Gastrocnemius medialis (tissue), 4 donors: ENCODE measurements at regions not wholly inside any gene's neighbourhood (a gene's known extent, or its start where the extent isn't known, plus 50 kb on each side); places are given as distances from the start of the nearest gene placed in this dataset.

ENCODE experiments used
- ATAC-seq, 2 donors: fragments of 150-250 bp; one replicate each; pipeline ENCODE4 v1.9.1; 2016
- DNase-seq, 2 donors: peaks; one replicate each; pipeline ENCODE4 v3.0.0-alpha.2; 2019
- H3K27ac ChIP-seq, 4 donors: fragments of 200-600 bp; sonication (generic); 1 replicate in 1 of 4; 2 replicates in 3 of 4; pipeline ENCODE4 v1.5.1; 2016 to 2018; ENCODE audit warnings: mild to moderate bottlenecking in 2 of 4, moderate library complexity in 1 of 4
- H3K27me3 ChIP-seq, 3 donors: fragments of 200-600 bp; sonication (generic) in 2 of 3; 1 replicate in 1 of 3; 2 replicates in 2 of 3; pipeline versions ENCODE4 v1.5.1 to v1.6.0; 2016 to 2019; ENCODE audit warnings: mild to moderate bottlenecking in 1 of 3, moderate library complexity in 1 of 3
- H3K36me3 ChIP-seq, 2 donors: fragments of 200-600 bp; sonication (generic) in 1 of 2; one replicate each; pipeline ENCODE4 v1.5.1; 2017 to 2018
- H3K4me1 ChIP-seq, 2 donors: fragments of 200-600 bp; sonication (generic) in 1 of 2; one replicate each; pipeline ENCODE4 v1.5.1; 2016 to 2017; ENCODE audit warnings: mild to moderate bottlenecking in 2 of 2
- H3K4me3 ChIP-seq, 4 donors: fragments of 200-600 bp; sonication (generic) in 3 of 4; 1 replicate in 1 of 4; 2 replicates in 3 of 4; pipeline ENCODE4 v1.5.1; 2016 to 2019; ENCODE audit warnings: mild to moderate bottlenecking in 2 of 4
- H3K9me3 ChIP-seq, 3 donors: fragments of 200-600 bp; sonication (generic) in 2 of 3; 1 replicate in 1 of 3; 2 replicates in 2 of 3; pipeline ENCODE4 v1.5.1; 2016 to 2019
- CTCF ChIP-seq, 5 experiments: fragments of 450-650 bp in 3 of 5; fragments of 200-600 bp in 2 of 5; sonication (generic) in 2 of 5; IDR thresholded peaks in 4 of 5; conservative IDR thresholded peaks in 1 of 5; 1 replicate in 4 of 5; 2 replicates in 1 of 5; pipeline ENCODE4 v1.5.1; 2016 to 2019; ENCODE audit warnings: antibody characterized with exemption in 5 of 5, mild to moderate bottlenecking in 3 of 5, moderate library complexity in 3 of 5
- POLR2A ChIP-seq, 2 donors: fragments of 450-650 bp; IDR thresholded peaks; one replicate each; pipeline ENCODE4 v1.6.1; 2017; ENCODE audit warnings: antibody characterized with exemption in 2 of 2, mild to moderate bottlenecking in 2 of 2, moderate library complexity in 2 of 2
- in situ Hi-C, 4 donors: fragments of 200-750 bp; cut with MboI; loops; one replicate each; pipeline versions ENCODE4 v1.15.0 to v1.8.0; 2017; ENCODE audit warnings: low sequenced_read_pairs in 4 of 4
- intact Hi-C: fragments of 100-400 bp; cut with DNase I; formaldehyde crosslinking; loops from one replicate; pipeline ENCODE4 v1.15.1; 2023; ENCODE audit warnings: low total_unique reads

- intact Hi-C loops, result no loop called here
- no peak for DNase-seq
- H3K27me3 ChIP-seq, result no peaks in the 10 kb centered on the region
These were observed 90.4 kb upstream of the LDB2 start for GRCh38 chr4:16988814-16989213.

GRCh38 chr4:16977081-16977480 lies 78.6 kb upstream of the LDB2 start:
- TF ChIP-seq CTCF (IDR thresholded peaks at IDR 0.05 in 4 of 5, conservative IDR thresholded peaks at IDR 0.05 in 1 of 5) (no peak), POLR2A (IDR thresholded peaks at IDR 0.05) (no peak)
- in situ Hi-C loops, result no loop called here

More at GRCh38 chr4:16988814-16989213, 90.4 kb upstream of the LDB2 start:
- Histone ChIP-seq H3K9me3 (no peaks in the 10 kb centered on the region), H3K4me3 (no peak overlapping the region), H3K4me1 (no peaks in the 10 kb centered on the region), H3K36me3 (no peaks in the 10 kb centered on the region), H3K27ac (no peak overlapping the region)
- ATAC-seq, result no peak
- in situ Hi-C loops, result no loop called here
- TF ChIP-seq POLR2A (IDR thresholded peaks at IDR 0.05) (no peak), CTCF (IDR thresholded peaks at IDR 0.05 in 4 of 5, conservative IDR thresholded peaks at IDR 0.05 in 1 of 5) (no peak)

GRCh38 chr4:16969696-16970135 lies 71.3 kb upstream of the LDB2 start:
- intact Hi-C loops (no loop called here), in situ Hi-C loops (no loop called here)
- no peaks in the 10 kb centered on the region for H3K9me3 ChIP-seq
- no peak for TF ChIP-seq POLR2A (IDR thresholded peaks at IDR 0.05)
- no peak for TF ChIP-seq CTCF (IDR thresholded peaks at IDR 0.05 in 4 of 5, conservative IDR thresholded peaks at IDR 0.05 in 1 of 5)
- H3K4me1 ChIP-seq, result no peaks in the 10 kb centered on the region
- no peaks in the 10 kb centered on the region for H3K36me3 ChIP-seq
- no peaks in the 10 kb centered on the region for H3K27me3 ChIP-seq
- peak in 1 of 2 donors; percentile 52 for DNase-seq
- no peak overlapping the region for H3K4me3 ChIP-seq
- no peak overlapping the region for H3K27ac ChIP-seq
- ATAC-seq, result peak; percentile 43 to 46

More at GRCh38 chr4:16977081-16977480, 78.6 kb upstream of the LDB2 start:
- Histone ChIP-seq H3K27me3 (no peaks in the 10 kb centered on the region), H3K27ac (no peak overlapping the region), H3K4me1 (no peaks in the 10 kb centered on the region), H3K4me3 (no peak overlapping the region), H3K36me3 (no peaks in the 10 kb centered on the region), H3K9me3 (no peaks in the 10 kb centered on the region)
- intact Hi-C loops, result no loop called here
- ATAC-seq (no peak), DNase-seq (no peak)

GRCh38 chr4:16967722-16968121 lies 69.3 kb upstream of the LDB2 start:
- Histone ChIP-seq H3K4me3 (no peak overlapping the region), H3K27me3 (no peaks in the 10 kb centered on the region), H3K4me1 (no peaks in the 10 kb centered on the region), H3K27ac (peak overlapping the region in 2 of 4 donors; percentile 6 to 36), H3K9me3 (no peaks in the 10 kb centered on the region), H3K36me3 (no peaks in the 10 kb centered on the region)
- DNase-seq (peak; percentile 18 to 48), ATAC-seq (peak; percentile 30 to 67)
- in situ Hi-C loops, result no loop called here
- no peak for TF ChIP-seq POLR2A (IDR thresholded peaks at IDR 0.05)
- no peak for TF ChIP-seq CTCF (IDR thresholded peaks at IDR 0.05 in 4 of 5, conservative IDR thresholded peaks at IDR 0.05 in 1 of 5)
- intact Hi-C loops, result no loop called here

- Histone ChIP-seq H3K36me3 (no peaks in the 10 kb centered on the region), H3K9me3 (no peaks in the 10 kb centered on the region), H3K27me3 (no peaks in the 10 kb centered on the region), H3K4me1 (no peaks in the 10 kb centered on the region), H3K27ac (no peak overlapping the region), H3K4me3 (no peak overlapping the region)
- TF ChIP-seq CTCF (IDR thresholded peaks at IDR 0.05 in 4 of 5, conservative IDR thresholded peaks at IDR 0.05 in 1 of 5) (no peak), POLR2A (IDR thresholded peaks at IDR 0.05) (no peak)
- DNase-seq (no peak), ATAC-seq (no peak)
- intact Hi-C loops, result no loop called here
- in situ Hi-C loops, result no loop called here
These were observed 60.9 kb upstream of the LDB2 start for GRCh38 chr4:16959305-16959704.
